ENCODE measurements at regions not wholly inside any gene's neighbourhood (a gene's known extent, or its start where the extent isn't known, plus 50 kb on each side); places are given as distances from the start of the nearest gene placed in this dataset.

GRCh38 chr4:159496248-159496647 is 393.4 kb downstream of the RAPGEF2 start:
- TF ChIP-seq EZH2 (IDR thresholded peaks at IDR 0.05; ENCODE audit: low read length, missing control alignments) (no peak), CTCF (conservative IDR thresholded peaks at IDR 0.05 in 1 of 2, IDR thresholded peaks at IDR 0.05 in 1 of 2; ENCODE audit: low read depth in 1 of 2, low read length in 2 of 2) (no peak)
- no peak for DNase-seq (ENCODE audit: low read depth in 2 of 2)
- H2AFZ ChIP-seq (ENCODE audit: low read length), result no peak overlapping the region

GRCh38 chr4:159497936-159498335 is 395.1 kb downstream of the RAPGEF2 start:
- Histone ChIP-seq H4K20me1 (ENCODE audit: control insufficient read depth, extremely low read depth, insufficient read depth, low read length) (no peaks in the 10 kb centered on the region), H3K4me3 (replicated peaks in 1 of 4; ENCODE audit: control extremely low read depth in 1 of 4, insufficient read depth in 1 of 4, low read depth in 3 of 4, low read length in 4 of 4) (no peak overlapping the region), H3K27me3 (ENCODE audit: control insufficient read depth, insufficient read depth, low read length) (no peaks in the 10 kb centered on the region), H3K36me3 (ENCODE audit: control insufficient read depth, insufficient read depth, low read length) (no peaks in the 10 kb centered on the region), H3K27ac (ENCODE audit: insufficient read depth, low read length) (no peak overlapping the region), H3K4me2 (ENCODE audit: extremely low read depth, insufficient read depth, low read length) (no peak overlapping the region), H3K9me3 (ENCODE audit: control insufficient read depth, insufficient read depth, low read depth, low read length) (no peaks in the 10 kb centered on the region), H3K9ac (ENCODE audit: insufficient read depth, low read length) (no peak overlapping the region), H3K79me2 (ENCODE audit: control insufficient read depth, insufficient read depth, low read length) (no peaks in the 10 kb centered on the region), H3K4me1 (ENCODE audit: control insufficient read depth, extremely low read depth, insufficient read depth, low read length) (no peaks in the 10 kb centered on the region), H2AFZ (ENCODE audit: low read length) (no peak overlapping the region)
- no peak for DNase-seq (ENCODE audit: low read depth in 2 of 2)
- TF ChIP-seq EZH2 (IDR thresholded peaks at IDR 0.05; ENCODE audit: low read length, missing control alignments) (no peak), CTCF (conservative IDR thresholded peaks at IDR 0.05 in 1 of 2, IDR thresholded peaks at IDR 0.05 in 1 of 2; ENCODE audit: low read depth in 1 of 2, low read length in 2 of 2) (no peak)

More at GRCh38 chr4:159496248-159496647, 393.4 kb downstream of the RAPGEF2 start:
- Histone ChIP-seq H3K27me3 (ENCODE audit: control insufficient read depth, insufficient read depth, low read length) (no peaks in the 10 kb centered on the region), H3K4me3 (replicated peaks in 1 of 4; ENCODE audit: control extremely low read depth in 1 of 4, insufficient read depth in 1 of 4, low read depth in 3 of 4, low read length in 4 of 4) (no peak overlapping the region), H3K79me2 (ENCODE audit: control insufficient read depth, insufficient read depth, low read length) (no peaks in the 10 kb centered on the region), H3K4me2 (ENCODE audit: extremely low read depth, insufficient read depth, low read length) (no peak overlapping the region), H3K27ac (ENCODE audit: insufficient read depth, low read length) (no peak overlapping the region), H3K9me3 (ENCODE audit: control insufficient read depth, insufficient read depth, low read depth, low read length) (no peaks in the 10 kb centered on the region), H3K9ac (ENCODE audit: insufficient read depth, low read length) (no peak overlapping the region), H4K20me1 (ENCODE audit: control insufficient read depth, extremely low read depth, insufficient read depth, low read length) (no peaks in the 10 kb centered on the region), H3K4me1 (ENCODE audit: control insufficient read depth, extremely low read depth, insufficient read depth, low read length) (no peaks in the 10 kb centered on the region), H3K36me3 (ENCODE audit: control insufficient read depth, insufficient read depth, low read length) (no peaks in the 10 kb centered on the region)

- H3K27me3 ChIP-seq (ENCODE audit: control insufficient read depth, insufficient read depth, low read length), result no peaks in the 10 kb centered on the region
- H3K9ac ChIP-seq (ENCODE audit: insufficient read depth, low read length), result no peak overlapping the region
- no peak overlapping the region for H3K27ac ChIP-seq (ENCODE audit: insufficient read depth, low read length)
- H3K4me2 ChIP-seq (ENCODE audit: extremely low read depth, insufficient read depth, low read length), result no peak overlapping the region
- no peaks in the 10 kb centered on the region for H3K36me3 ChIP-seq (ENCODE audit: control insufficient read depth, insufficient read depth, low read length)
- no peaks in the 10 kb centered on the region for H3K9me3 ChIP-seq (ENCODE audit: control insufficient read depth, insufficient read depth, low read depth, low read length)
- no peak for TF ChIP-seq CTCF (conservative IDR thresholded peaks at IDR 0.05 in 1 of 2, IDR thresholded peaks at IDR 0.05 in 1 of 2; ENCODE audit: low read depth in 1 of 2, low read length in 2 of 2)
- no peak for TF ChIP-seq EZH2 (IDR thresholded peaks at IDR 0.05; ENCODE audit: low read length, missing control alignments)
- no peaks in the 10 kb centered on the region for H3K79me2 ChIP-seq (ENCODE audit: control insufficient read depth, insufficient read depth, low read length)
- no peak for DNase-seq (ENCODE audit: low read depth in 2 of 2)
- H3K4me1 ChIP-seq (ENCODE audit: control insufficient read depth, extremely low read depth, insufficient read depth, low read length), result no peaks in the 10 kb centered on the region
- no peaks in the 10 kb centered on the region for H4K20me1 ChIP-seq (ENCODE audit: control insufficient read depth, extremely low read depth, insufficient read depth, low read length)
- no peak overlapping the region for H2AFZ ChIP-seq (ENCODE audit: low read length)
- no peak overlapping the region for H3K4me3 ChIP-seq (replicated peaks in 1 of 4; ENCODE audit: control extremely low read depth in 1 of 4, insufficient read depth in 1 of 4, low read depth in 3 of 4, low read length in 4 of 4)
Measured at GRCh38 chr4:159498446-159499115, 395.7 kb downstream of the RAPGEF2 start.

All from fibroblast of lung (primary cell).